SK-N-MC (cell line): ENCODE measurements at regions not wholly inside any gene's neighbourhood (a gene's known extent, or its start where the extent isn't known, plus 50 kb on each side); places are given as distances from the start of the nearest gene placed in this dataset.

Experiments
- DNase-seq: peaks from one replicate; pipeline ENCODE4 v3.0.0-alpha.2; 2011; ENCODE audit warnings: low read depth, low spot score
- H3K27ac ChIP-seq: fragments of 200-600 bp; sonication (generic); 2 replicates; pipeline ENCODE4 v1.5.1; 2016; ENCODE audit warnings: mixed run types
- H3K36me3 ChIP-seq: fragments of 200-600 bp; sonication (generic); 2 replicates; pipeline ENCODE4 v1.6.1; 2017; ENCODE audit warnings: antibody characterized with exemption, low read length, mixed read lengths; ENCODE audit not compliant: insufficient read depth
- H3K4me3 ChIP-seq: fragments of 200-600 bp; sonication (generic); 2 replicates; pipeline ENCODE4 v1.5.1; 2016
- H3K9ac ChIP-seq: fragments of 200-600 bp; sonication (generic); 2 replicates; pipeline ENCODE4 v1.8.0; 2017; ENCODE audit warnings: mixed run types, mixed read lengths; ENCODE audit not compliant: insufficient read length
- H3K9me3 ChIP-seq: fragments of 200-600 bp; sonication (generic); 2 replicates; pipeline ENCODE4 v1.6.1; 2017; ENCODE audit warnings: low read depth, mild to moderate bottlenecking, antibody characterized with exemption, low read length, moderate library complexity, mixed read lengths
- EZH2 ChIP-seq: fragments of 200-600 bp; sonication (generic); IDR thresholded peaks from one replicate; pipeline ENCODE4 v1.6.1; 2017; ENCODE audit warnings: antibody characterized with exemption
- FOXP2 ChIP-seq: optimal IDR thresholded peaks from 2 replicates; pipeline ENCODE3; 2011; ENCODE audit warnings: mild to moderate bottlenecking, moderate library complexity; ENCODE audit not compliant: insufficient read depth; ENCODE audit errors: extremely low read length, control extremely low read depth
- POLR2AphosphoS5 ChIP-seq: IDR thresholded peaks from 2 replicates; pipeline ENCODE4 v1.6.1; 2012; ENCODE audit warnings: mild to moderate bottlenecking, low read depth, low read length, borderline replicate concordance

DNA sequence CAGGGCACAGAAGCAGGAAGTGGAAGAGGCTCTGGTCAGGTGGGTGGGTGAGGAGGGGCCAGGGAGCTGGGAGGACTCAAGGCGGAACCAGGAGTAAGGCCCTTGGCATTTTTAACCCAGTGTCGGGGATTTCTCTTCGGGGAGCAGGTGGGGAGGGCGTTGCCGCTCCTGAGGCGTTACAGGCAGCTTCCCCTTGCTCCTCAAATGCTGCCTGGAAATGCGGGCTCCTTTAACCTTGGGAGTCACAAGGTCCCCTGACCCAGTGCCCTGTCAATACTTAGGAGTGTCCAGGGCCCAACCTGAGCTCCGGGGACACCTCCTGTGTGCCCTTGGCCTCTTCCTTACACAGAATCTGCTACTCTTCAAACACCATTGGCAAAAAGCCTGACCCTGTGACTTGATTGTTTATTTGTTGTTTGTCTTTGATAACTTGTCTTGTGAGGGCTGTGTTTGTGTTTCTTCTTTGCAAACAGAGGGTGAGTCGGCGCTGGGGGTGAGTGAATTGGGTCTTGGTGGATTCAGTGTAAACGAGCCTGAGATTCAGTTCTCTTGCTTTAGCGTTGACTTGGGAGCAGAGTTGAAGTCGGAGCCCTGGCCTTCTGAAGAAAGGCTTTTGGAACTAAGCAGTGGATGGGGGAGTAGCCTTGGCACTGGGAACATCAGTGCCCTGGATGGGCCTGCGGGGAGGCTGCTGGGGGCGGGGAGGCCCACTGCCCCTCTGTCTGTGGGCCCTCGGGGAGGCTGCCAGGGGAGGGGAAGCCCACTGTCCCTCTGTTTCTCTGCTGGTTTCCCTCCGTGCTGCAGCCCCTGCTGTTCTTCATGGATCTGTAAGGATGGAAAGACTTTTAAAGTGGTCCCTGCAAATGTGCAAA, 300.7 kb upstream of the IRX4 start:
- no peak for DNase-seq

GRCh38 chr5:2182020-2182419, 299.3 kb upstream of the IRX4 start:
- H3K4me3 ChIP-seq: no peak overlapping the region

More for the DNA sequence above, 300.7 kb upstream of the IRX4 start:
- no peak overlapping the region for H3K27ac ChIP-seq
- no peak overlapping the region for H3K4me3 ChIP-seq
- no peaks in the 10 kb centered on the region for H3K9me3 ChIP-seq
- no peak for TF ChIP-seq EZH2
- no peak for TF ChIP-seq POLR2AphosphoS5
- H3K36me3 ChIP-seq: no peaks in the 10 kb centered on the region
- H3K9ac ChIP-seq: no peak overlapping the region

DNA sequence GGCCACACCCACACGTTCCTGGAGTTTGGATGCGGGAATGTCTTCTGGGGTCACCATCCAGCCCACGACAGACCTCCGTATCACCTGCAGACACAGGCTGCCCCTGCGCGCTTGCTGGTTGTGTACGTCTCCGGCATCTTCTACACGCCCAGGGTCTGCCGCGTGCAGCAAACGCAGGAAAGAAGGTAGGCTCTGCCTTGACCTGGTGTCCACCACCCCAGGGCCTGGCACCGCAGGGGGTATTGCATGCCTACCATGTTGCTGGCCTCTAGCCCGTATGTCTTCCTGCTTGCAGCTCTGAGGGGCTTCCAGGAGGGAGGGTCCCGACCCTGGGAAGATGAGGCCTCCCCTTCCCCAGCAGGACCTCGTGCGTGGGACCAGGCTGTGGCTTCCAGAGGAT, 298.8 kb upstream of the IRX4 start:
- Histone ChIP-seq H3K9me3 (no peaks in the 10 kb centered on the region), H3K9ac (no peak overlapping the region), H3K27ac (no peak overlapping the region), H3K36me3 (no peaks in the 10 kb centered on the region), H3K4me3 (no peak overlapping the region)
- no peak for TF ChIP-seq EZH2
- DNase-seq: no peak

More at GRCh38 chr5:2182020-2182419, 299.3 kb upstream of the IRX4 start:
- Histone ChIP-seq H3K27ac (no peak overlapping the region), H3K9ac (no peak overlapping the region), H3K36me3 (no peaks in the 10 kb centered on the region), H3K9me3 (no peaks in the 10 kb centered on the region)
- no peak for DNase-seq
- TF ChIP-seq EZH2: no peak
- no peak for TF ChIP-seq POLR2AphosphoS5
- TF ChIP-seq FOXP2: no peak

DNA sequence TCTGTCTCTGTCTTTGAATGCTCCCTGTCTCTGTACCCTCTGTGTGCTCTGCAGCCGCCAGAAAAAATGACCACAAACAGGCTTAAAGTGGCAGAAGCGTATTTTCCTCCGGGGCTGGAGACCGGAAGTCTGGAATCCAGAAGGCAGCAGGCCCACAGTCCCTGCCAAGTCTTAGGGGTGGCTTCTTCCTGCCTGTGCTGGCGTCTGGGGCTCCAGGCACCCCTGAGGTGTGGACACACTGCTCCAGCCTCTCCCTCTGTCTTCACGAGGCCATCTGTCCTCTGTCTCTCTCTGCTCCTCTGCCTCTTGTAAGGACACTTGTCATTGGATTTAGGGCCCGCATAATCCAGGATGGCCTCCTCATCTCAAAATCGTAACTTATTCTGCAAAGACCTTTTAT, 298.4 kb upstream of the IRX4 start:
- no peak overlapping the region for H3K9ac ChIP-seq

GRCh38 chr5:2180456-2180855, 297.7 kb upstream of the IRX4 start:
- no peak for DNase-seq
- H3K4me3 ChIP-seq: no peak overlapping the region
- H3K9ac ChIP-seq: no peak overlapping the region
- TF ChIP-seq EZH2: no peak
- TF ChIP-seq FOXP2: no peak
- no peak for TF ChIP-seq POLR2AphosphoS5
- H3K36me3 ChIP-seq: no peaks in the 10 kb centered on the region
- no peak overlapping the region for H3K27ac ChIP-seq
- H3K9me3 ChIP-seq: no peaks in the 10 kb centered on the region

More for the DNA sequence above, 298.4 kb upstream of the IRX4 start:
- no peak overlapping the region for H3K4me3 ChIP-seq
- no peaks in the 10 kb centered on the region for H3K9me3 ChIP-seq
- no peaks in the 10 kb centered on the region for H3K36me3 ChIP-seq
- H3K27ac ChIP-seq: no peak overlapping the region
- DNase-seq: no peak
- no peak for TF ChIP-seq EZH2
- TF ChIP-seq POLR2AphosphoS5: no peak
- no peak for TF ChIP-seq FOXP2

DNA sequence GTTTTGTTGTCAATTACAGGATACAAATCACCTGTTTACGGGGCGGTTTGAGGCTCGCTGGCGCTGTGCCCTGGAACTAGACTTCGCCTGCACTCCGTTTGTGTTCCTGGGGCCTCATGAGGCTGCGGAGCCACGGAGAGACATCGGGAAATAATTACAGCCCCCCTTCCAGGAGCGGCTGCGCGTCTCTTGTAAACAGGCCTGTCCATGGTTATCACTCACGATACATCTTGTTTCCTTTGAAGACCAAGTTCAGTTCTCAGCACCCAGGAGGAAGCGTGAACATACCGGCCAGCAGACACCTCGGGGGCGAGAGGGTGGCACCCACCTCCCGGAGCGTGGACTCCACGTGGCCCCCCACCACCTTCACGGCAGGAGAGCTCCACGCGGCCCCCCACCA, 297.1 kb upstream of the IRX4 start:
- Histone ChIP-seq H3K4me3 (no peak overlapping the region), H3K9me3 (no peaks in the 10 kb centered on the region), H3K27ac (no peak overlapping the region), H3K9ac (no peak overlapping the region), H3K36me3 (no peaks in the 10 kb centered on the region)
- TF ChIP-seq EZH2 (no peak), FOXP2 (no peak), POLR2AphosphoS5 (no peak)
- no peak for DNase-seq

DNA sequence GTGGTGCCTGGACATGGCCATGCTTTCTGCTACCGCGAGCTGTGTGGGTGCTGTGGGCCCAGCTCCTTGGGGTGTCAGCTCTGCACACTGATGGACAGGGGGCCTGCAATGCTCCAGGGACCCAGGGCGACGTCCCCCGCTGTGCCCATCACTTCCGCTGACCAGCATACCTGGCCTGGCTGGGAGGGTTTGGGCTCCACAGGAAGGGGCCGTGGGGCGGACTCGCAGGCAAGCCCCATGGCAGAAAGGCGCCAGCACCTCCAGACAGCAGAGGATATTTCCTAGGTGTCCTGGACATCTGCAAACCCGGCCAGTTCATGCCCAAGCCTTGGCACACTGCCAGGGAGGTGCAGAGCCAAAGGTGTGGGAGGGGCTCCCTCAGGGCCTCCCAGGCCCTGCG, 295.8 kb upstream of the IRX4 start:
- no peak overlapping the region for H3K27ac ChIP-seq
- no peaks in the 10 kb centered on the region for H3K36me3 ChIP-seq
- TF ChIP-seq FOXP2: no peak
- TF ChIP-seq POLR2AphosphoS5: no peak
- no peak for TF ChIP-seq EZH2
- no peak overlapping the region for H3K4me3 ChIP-seq
- no peaks in the 10 kb centered on the region for H3K9me3 ChIP-seq
- DNase-seq: no peak
- no peak overlapping the region for H3K9ac ChIP-seq

GRCh38 chr5:2178071-2178477, 295.3 kb upstream of the IRX4 start:
- DNase-seq: no peak
- no peak overlapping the region for H3K27ac ChIP-seq
- H3K4me3 ChIP-seq: no peak overlapping the region
- no peak for TF ChIP-seq EZH2
- TF ChIP-seq FOXP2: no peak
- H3K36me3 ChIP-seq: no peaks in the 10 kb centered on the region
- no peaks in the 10 kb centered on the region for H3K9me3 ChIP-seq
- no peak overlapping the region for H3K9ac ChIP-seq

- no peak overlapping the region for H3K4me3 ChIP-seq
- H3K36me3 ChIP-seq: no peaks in the 10 kb centered on the region
- no peak for DNase-seq
- H3K9me3 ChIP-seq: no peaks in the 10 kb centered on the region
- no peak overlapping the region for H3K9ac ChIP-seq
- TF ChIP-seq EZH2 (no peak), FOXP2 (no peak), POLR2AphosphoS5 (no peak)
- no peak overlapping the region for H3K27ac ChIP-seq
These were observed 294.5 kb upstream of the IRX4 start for GRCh38 chr5:2177244-2177643.

- Histone ChIP-seq H3K4me3 (no peak overlapping the region), H3K9me3 (no peaks in the 10 kb centered on the region), H3K27ac (no peak overlapping the region), H3K9ac (no peak overlapping the region), H3K36me3 (no peaks in the 10 kb centered on the region)
- no peak for DNase-seq
- TF ChIP-seq FOXP2: no peak
- no peak for TF ChIP-seq POLR2AphosphoS5
- TF ChIP-seq EZH2: no peak
These were observed 293.9 kb upstream of the IRX4 start for GRCh38 chr5:2176581-2176980.
